NCI-H1417 (cell line): ENCODE measurements at regions not wholly inside any gene's neighbourhood (a gene's known extent, or its start where the extent isn't known, plus 50 kb on each side); places are given as distances from the start of the nearest gene placed in this dataset.

Source experiments
- DNase-seq, 3 experiments: peaks; one replicate each; lab custom pipeline; 2025; lab: John Stamatoyannopoulos, UW

DNA sequence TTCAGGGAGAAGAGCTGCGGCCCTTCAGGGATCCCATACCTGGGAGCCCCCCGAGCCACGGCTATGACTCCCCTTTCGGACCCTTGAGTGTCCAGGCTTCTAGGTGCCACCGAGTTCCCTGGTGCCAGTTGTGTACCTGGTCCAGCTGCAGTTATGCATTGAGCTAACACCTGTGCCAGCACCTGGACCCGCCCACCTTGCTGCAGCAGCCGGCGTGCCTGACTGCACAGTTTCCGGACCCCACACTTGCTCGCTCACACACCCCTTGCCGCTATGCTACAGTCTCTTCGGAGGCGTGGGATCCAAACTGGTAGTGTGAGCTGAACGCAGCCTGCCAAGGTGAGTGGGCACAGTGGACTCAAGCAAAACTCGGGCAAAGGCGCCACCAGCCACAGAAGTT lies 284.5 kb upstream of the ROBO1 start:
- DNase-seq, result no peak

DNA sequence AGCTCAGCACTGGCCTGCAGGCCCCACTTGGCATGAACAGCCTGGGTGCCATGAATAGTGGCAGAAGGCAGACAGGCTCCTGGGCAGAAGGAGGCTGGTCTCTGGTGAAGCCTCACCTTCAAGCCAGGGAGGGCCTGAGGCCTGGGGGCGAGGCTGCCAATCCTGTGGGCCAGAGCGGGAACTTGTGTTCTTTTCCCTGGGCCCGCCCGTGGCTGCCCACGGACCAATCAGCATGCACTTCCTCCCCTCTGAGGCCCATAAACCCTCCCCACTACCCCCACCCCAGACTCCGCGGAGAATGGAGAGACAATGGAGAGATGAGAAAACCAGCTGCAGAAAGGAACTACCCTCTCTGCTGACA lies 283.8 kb upstream of the ROBO1 start:
- DNase-seq, result no peak

DNA sequence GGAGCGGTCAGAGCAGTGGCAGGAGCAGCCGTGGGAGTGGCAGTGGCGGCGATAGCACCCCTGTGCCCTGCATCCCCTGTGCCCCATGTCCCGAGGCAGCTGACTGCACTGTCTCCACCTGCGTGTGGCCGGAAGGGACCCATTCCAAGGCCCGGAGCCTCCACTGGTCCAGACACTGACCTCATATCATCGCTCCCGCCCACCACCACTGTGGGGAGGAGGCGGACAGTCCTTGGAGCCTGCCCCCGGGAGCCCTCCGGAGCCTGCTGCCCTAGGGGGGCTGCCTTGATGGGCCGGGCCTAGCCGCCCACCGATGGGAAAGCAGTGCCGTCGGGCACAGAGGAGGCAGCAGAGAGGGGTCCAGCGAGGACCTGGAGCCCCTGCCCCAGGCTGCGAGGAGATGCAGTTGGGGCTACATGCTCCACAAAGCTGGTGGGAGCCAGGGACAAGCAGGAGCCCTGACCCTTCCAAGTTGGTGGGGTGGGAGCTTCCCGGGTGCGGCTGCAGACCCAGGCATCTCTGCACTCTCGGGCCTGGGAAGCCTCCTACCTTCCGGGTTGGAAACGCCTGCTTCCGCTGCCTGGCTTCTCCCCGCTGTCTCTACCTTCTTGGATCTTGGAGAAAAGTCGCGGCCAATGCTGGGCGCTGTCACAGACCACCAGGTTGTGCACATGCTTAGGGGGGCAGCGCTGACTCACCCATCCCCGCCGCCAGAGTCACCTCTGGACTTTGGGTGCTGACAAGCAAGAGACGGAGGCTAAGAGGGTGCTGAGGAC lies 283.2 kb upstream of the ROBO1 start:
- peak in 1 of 3 experiments; percentile 0 for DNase-seq

DNA sequence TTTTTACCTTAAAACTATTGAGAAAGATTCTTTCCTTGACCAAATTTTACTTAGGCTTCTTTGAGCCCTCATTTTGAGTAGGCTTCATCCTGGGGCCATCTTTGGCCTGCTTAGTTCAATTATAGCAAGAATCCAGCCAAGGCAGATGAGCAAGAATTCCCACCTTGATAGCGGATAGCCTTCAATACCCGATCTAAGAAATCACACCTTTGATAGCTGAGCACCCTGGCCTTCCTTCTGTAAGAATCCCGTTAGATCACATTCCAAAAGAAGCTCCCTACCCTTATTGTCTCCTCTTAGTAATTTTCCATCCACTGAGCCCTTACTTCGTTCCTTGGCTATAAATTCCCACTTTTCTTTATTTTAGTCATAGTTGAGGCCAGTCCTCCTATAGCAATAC lies 275.4 kb upstream of the ROBO1 start:
- no peak for DNase-seq

DNA sequence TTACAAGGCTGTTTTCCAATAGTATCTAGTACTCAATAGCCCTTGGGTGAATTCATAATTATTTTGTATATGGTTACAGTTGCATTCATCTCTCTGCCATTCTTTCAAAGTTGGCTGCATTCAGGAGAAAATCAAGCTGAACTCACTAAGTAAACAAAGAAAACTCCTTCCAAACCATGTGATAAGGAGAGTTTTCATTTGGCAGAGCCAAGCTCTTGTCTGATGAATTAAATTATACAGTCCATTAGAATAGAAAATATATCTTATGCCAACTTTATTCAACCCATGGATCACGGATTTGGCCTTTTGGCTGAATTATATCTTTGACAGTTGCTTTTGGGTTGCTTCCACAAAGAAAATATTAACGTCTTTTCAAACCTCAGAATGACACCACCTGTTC lies 272.3 kb upstream of the ROBO1 start:
- DNase-seq, result no peak

DNA sequence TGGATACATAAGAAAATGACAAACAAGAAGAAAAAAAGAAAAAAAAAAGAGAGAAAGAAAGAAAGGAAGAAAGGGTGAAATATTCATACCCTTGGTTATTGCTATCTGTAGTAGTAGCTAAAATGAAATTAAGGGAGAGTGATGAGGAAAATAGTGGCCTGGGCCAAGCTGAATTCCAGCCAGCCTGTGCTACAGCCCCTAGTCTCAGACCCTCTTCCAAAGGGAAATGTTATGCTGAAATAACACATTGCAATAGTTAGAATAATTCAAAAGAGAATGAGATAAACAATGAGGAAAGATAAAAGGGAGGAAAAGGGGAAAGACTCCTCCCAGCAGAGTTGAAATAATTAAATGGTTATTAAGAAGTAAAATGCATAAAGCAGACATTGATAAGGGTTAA lies 268.4 kb upstream of the ROBO1 start:
- DNase-seq, result no peak

DNA sequence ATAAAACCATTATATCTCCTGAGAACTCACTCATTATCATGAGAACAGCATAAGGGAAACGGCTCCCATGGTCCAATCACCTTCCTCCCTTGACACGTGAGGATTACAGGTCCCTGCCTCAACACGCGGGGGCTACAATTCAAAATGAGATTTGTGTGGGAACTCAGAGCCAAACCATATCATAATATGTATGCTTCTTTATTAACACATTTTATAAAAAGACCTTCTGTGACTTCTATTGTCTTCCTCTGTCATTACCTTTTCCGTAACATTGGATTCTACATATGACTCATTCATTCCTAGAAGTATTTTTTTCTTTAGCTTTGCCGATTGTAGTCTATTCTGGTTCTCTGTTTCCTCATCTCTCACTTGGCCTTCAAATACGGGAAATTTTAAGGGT lies 267.2 kb upstream of the ROBO1 start:
- no peak for DNase-seq

DNA sequence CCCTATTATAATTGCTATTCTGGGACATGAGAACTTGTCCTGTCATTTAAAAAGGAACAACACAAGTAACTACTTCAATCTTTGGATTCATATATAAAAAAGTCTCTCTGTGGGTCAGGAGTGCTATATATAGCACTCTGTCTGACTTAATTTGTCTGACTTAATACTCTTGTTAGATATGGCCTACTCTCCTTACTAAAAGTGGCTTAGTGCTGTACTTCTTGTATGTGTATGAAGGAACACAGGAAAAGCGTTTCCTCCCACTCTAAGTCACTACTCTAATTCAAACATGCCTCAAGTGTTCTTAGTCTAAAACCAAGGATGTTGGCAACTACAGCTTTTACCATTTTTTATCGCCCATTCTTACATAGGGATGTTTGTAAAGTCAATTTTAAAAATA lies 255.2 kb upstream of the ROBO1 start:
- DNase-seq, result no peak

DNA sequence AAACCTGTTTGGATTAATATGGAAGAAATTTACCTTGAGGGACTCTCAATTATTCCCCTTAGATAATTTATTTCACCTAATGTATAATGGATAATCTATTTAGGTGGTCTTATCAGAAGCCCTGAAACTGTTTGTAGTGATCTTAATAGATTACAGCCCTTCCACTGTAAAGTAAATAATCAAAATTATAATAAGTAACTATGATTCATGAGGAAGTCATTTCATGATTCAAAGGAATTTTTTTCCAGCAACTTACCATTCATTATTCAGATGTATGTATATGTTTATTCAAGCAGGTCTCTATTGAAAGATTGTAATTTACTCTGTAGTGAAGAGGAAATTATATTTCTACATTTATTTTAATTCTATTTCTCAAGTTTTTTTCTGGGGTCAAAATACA lies 250.6 kb upstream of the ROBO1 start:
- DNase-seq, result no peak

DNA sequence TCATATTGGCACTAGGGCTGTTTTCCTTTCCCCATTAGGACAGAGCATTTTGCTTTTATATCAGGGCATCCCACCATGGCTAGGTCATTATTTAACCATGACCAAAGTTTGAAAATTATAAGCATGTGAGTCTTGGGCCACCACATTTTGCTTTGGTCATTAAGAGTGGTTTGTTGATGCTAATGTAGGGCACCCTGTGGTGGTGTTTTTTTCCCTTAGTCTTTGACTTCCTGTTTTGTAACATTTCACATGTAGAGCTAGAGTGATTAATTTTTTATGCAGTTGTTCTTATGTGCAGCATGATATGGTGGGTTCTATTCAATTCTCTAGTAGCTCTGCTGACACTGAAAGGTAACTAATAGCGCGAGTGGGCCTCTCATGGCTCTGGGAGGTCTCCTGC lies 249.6 kb upstream of the ROBO1 start:
- peak in 2 of 3 experiments; percentile 0 to 19 for DNase-seq

DNA sequence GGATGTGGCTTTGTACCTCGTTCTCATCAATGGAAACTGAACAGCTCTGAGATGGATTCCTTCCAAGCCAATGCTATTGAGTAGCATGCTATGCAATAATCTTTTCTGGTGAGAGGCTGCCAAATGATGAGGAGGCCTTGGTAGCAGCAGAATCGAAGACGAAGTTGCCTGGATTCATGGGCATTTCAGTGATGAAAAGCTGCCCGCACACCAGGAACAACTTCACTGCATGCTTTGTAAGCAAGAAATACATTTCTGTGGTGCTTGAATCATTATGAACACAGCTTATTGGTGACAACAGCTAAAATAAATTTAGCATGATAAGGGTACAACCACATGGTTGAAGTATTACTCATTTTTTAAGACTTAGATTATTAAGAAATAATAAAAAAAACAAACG lies 246.8 kb upstream of the ROBO1 start:
- DNase-seq, result no peak

DNA sequence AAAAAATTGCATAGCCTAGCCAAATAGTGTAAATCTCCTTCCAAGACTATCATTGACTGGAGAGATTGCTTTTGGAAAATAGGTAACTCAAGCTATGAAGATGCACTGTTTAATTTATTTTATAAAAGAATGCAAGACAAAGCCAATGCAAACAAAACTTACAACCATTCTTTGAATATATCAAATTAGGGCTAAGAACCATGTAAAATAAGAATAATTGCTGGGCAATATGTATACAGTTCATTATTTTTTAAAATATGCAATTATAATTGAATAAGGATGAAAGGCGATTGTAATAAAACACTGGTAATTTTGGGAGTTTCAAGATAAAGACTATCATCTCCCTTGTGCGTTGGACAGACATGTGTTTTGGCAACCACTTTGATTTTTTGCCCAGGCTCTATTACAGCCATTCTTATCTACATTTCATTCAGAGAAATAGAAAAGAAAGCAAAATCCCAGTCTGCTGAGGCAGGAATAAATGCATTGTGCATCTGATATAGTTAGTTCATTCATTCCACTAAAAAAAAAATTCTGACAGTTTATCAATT lies 242.3 kb upstream of the ROBO1 start:
- no peak for DNase-seq

DNA sequence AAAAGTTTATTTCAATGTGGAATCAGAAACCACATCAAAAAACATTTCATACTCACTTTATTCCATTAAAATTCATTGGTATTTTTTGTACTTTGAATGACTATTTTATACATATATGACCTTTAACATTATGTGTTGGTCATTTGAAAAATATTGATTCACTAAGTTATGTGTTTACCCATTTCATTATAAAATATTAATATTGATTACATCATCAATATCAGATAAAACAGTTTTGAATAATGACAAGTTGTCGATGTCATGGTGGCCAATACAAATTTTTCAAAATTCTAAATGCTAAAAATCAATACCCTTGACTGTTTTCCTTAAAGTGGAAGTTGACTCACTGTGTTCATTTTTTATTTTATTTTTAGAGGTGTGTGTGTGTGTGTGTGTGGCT lies 239.7 kb upstream of the ROBO1 start:
- no peak for DNase-seq

DNA sequence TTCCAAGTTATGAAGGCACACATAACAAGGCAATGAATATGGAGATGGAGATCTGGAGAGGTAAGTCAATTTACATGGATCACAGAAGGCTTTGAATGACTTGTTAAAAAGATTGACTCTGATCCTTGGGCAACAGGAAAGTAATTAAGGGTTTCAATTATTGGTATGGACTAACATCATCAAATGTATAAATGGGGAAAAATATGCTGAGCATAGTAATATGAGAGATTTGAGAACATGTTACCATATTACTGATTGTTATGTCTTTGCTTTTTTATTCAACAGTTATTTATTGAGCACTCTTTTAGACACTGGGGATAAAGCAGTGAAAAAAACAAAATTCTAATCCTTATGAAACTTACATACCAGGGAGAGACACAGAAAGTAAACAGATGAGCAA lies 238.5 kb upstream of the ROBO1 start:
- peak in 1 of 3 experiments; percentile 1 for DNase-seq

DNA sequence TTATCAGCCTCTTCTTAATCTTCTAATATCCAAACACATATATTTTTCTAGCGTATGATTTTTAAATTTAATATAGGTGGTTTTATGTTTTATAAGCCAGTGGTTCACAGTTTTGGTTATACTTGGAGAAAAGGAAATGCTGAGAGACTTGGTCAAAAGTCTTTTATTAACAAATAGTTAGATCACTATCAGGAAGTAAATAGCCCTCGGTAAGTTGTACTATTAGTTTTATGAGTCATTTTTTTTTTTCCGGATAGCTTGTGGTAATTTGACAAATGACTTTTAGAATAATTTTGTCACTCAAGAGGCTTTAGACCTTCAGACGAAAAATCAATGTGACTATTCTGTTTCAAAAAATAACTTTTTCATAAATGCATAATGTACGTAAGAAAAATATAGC lies 232.2 kb upstream of the ROBO1 start:
- DNase-seq, result no peak

DNA sequence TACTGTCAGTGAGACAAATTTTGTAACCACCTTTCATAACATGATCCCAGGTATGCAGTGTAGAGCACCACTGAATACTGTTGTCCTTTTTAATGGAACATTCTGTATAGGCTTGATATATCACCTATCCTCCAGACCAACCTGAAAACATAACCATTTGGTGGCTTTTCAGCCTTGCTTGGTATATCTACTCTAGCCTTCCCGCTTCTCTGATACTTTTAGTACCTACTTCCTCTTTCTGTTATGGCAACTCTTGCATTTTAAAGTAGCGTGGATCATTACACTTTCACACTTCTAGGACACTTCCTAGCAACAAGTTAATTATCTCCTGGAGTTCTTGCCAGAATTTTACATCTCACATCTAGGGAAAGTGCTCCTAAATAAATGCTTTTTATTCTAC lies 226.6 kb upstream of the ROBO1 start:
- DNase-seq, result no peak

DNA sequence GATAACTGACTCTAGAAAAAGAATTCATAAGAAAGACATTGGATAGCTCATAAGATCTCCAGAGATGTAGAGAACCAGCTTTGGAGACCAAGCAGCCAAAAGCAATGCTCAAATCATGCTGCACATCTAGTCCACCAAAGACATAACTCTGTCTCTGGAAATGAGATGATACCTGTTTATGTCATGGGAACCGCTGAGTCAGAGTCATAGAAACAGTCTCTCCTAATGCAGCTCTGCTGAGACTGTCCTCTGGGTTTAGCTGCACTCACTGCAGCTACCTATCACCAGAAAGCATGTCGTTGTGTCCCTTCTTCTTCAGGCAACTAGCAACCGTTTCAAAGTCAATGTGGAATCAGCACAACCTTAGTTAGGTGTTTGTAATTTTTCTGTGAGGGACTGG lies 218.5 kb upstream of the ROBO1 start:
- peak in 1 of 3 experiments; percentile 22 for DNase-seq

DNA sequence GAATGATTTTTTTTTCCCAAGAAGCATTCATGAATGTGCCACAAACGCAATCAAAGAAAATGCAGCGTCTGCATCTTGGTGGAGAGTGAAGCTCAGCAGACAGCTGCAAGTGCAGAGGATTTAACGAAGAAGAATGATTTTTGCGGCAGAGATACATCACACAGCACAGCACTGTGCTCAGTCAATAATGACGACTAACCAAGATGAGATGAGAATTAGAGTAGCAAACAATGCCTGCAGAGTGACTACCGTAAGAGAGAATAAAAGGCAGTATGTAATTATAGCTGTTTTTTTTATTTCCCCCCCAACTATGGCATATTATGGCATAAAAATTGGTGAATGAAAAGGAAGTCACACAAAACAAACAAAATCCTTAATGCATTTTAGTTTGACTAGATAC lies 218.0 kb upstream of the ROBO1 start:
- DNase-seq, result peak in 1 of 3 experiments; percentile 22

DNA sequence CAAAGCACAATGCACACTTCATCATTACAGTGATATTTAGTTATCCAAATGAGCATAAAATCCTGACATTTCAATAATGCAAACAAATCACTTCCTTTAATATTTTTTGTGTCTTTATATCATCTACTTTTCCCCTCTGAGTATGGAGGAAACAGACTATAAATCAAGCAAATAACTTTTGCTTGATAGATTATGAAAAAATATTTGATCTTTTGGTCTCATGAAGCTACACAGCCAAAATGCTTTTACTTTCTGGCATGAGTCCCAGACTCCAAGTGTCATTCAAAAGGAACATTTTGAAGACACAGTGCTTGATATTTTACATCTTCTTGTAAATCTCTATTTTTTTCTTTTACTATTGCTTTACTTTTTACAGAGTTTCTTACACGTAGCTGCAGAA lies 215.3 kb upstream of the ROBO1 start:
- DNase-seq, result peak in 1 of 3 experiments; percentile 37

DNA sequence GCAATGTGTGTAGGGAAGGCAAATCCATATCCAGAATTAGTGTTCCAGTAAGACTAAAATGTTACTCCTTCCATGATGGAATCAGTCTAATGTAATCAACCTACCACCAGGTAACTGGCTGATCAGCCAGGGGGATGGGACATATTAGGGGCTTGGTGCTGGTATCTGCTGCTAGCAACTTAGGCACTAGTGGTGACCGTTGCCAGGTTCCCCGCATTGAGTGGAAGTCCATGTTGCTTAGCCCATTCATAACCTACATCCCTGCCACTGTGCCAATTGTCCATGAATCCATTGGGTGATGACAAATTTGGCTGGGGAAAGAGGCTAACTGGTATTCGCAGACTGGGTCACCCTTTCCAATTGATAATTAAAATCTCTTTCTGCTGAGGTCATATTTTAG lies 212.2 kb upstream of the ROBO1 start:
- DNase-seq, result no peak

DNA sequence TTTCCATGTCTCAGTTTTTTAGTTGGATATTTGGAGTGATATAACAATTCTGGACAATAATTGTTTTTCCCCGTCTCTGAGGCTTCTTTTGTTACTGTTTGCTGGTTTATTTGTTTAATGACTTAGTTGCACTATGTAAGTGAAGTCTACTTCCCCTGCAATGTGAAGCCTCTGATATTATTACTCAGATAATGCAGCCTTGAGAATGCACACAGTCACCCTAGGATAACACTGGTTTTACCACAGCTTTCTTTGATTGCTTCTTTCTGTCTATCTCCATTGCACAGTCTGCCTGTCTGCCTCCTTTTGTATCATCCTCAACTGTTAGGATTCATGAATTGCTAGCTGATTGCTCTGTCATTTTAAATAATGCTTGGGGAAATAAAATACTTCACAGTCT lies 208.7 kb upstream of the ROBO1 start:
- no peak for DNase-seq

DNA sequence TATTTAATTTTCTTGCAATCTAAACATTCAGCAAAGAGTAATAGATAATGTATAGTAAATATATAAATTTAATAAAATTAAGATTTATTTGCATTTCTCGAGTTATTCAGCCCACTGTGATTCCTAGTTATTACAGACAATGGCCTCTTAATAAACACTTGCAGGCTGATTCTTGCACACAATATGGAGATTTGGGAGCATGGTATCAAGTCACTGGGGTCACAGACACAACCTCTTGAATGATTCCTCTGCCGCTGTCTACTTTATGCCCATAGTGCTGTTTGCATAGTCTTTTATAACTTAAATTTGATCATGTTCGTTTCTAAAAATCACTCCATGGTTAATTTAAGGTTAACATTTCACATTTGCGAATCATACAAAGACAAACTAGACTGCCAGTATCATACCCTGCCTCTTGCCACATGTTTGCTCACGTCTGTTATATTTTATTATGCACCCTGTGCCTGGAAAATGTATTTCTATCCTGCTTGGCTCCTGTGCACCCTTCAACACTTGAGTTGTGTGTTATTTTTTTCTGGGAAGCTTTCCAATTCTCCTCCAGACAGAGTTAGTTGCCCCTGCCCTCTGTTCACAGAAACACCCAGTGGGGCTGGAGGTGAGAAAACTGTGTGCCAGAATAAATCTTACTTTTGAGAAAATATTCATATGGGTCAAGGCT lies 206.3 kb upstream of the ROBO1 start:
- no peak for DNase-seq

DNA sequence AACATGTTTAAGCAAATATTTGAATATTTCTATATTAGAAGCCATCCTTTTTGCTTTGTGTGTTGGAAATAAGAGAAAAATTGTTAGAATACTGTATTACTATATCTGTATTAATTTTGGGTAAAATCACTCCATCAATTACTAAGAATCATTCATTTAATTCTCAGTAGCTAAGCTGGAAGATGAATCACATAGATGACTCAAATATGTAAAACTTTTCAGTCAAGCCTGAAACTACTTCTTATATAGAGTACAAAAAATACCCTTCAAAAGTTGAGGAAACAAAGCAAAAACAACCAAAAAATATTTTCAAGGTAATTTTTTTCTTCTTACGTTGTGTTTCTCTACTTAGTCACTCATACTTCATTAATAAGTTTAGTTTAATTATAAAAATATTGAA lies 205.7 kb upstream of the ROBO1 start:
- DNase-seq, result no peak

DNA sequence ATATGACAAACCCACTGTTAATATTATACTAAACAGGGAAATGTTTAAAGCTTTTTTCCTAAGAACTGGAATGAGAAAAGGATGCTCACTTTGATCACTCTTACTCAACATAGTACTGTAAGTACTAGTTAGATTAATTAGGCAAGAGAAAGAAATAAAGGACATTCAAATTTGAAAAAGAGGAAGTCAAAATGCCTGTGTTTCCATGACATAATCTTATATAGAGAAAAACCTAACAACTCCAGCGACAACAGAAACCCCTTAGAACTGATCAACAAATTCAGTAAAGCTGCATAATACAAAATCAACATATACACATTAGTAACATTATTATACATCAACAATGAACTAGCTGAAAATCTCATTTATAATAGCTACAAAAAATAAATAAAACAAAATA lies 200.6 kb upstream of the ROBO1 start:
- DNase-seq, result no peak
